Hematopoietic multipotent progenitor cell (in vitro differentiated cells): ENCODE measurements at regions not wholly inside any gene's neighbourhood (a gene's known extent, or its start where the extent isn't known, plus 50 kb on each side); places are given as distances from the start of the nearest gene placed in this dataset.

ENCODE experiments used
- DNase-seq, 3 donors: peaks; one replicate each; pipeline ENCODE4 v3.0.0-alpha.2; 2011 to 2015; ENCODE audit warnings: low read depth in 2 of 3, low spot score in 2 of 3

- DNase-seq: no peak
These were observed 460.7 kb downstream of the NOVA1 start for GRCh38 chr14:26137161-26137560.

DNA sequence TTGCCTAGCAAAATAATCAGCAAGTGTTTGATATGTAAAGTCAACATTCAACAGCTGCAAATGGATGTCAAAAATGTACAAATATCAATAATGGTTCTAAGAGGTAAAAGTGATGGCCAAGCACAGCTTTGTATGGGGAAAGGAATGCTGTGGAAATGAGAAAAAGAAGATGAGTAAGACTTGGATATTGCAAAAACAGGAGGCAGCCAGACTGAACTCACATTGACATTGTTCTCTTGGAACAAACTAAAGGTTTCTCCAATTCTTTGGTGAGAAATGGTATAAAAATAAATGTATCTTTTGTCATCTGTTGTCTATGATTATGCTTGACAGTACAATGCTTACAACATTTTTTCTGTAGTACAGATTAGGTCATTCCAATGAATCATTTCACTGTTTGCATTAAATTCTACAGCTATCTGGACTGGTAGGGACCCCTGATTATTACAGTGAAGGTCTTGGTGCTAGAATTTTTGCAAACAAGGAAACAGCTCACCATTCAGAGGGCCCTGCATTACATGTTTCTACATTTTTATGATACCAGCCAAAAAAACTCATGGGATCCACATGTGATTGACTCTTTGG, 465.7 kb downstream of the NOVA1 start:
- no peak for DNase-seq

DNA sequence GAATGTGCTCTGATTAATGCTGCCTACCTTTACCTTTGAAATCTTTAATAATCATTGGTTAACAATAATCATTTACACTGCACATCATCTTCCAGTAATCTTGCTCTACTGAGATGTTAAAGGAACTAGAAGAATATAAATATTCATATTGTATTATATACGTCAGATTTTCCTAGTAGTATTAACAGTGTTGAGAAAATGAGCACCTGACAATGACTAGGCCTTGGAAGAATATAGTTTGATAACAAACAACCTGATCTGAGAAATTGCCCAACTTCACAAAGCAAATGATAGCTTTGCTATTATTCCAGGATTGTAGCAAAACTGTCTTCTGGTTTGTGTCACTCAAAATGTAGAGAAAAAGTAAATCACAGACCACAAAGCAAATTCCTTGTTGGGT, 467.1 kb downstream of the NOVA1 start:
- DNase-seq: no peak

- peak in 1 of 3 donors; percentile 24 for DNase-seq
These were observed 468.7 kb downstream of the NOVA1 start for GRCh38 chr14:26128931-26129671.

DNA sequence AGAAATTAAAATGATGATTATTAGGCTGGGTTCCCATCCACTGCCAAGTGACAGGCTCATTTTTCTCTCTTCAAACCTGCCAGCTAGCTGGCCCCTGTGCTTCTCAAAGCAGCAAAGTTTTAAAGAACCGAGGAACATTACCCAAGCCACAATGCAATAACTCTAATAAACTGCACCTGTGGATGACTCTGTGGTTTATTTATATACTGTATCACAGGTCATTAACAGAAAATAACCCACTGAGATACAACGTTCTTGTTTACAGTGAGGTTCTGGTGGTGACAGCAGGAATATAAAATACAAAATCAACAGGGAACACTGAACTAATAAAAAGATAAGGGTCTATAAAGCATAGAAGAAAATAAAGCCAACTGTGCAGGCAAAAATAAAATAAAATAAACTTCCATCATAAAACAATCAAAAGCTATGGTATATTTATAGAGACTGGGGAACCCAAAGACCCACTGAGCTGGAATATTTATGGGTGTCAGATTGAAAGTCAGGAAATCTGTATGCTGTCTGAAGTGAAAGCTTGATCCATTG, 472.9 kb downstream of the NOVA1 start:
- DNase-seq: no peak

GRCh38 chr14:26123459-26123858, 474.4 kb downstream of the NOVA1 start:
- DNase-seq: no peak

DNA sequence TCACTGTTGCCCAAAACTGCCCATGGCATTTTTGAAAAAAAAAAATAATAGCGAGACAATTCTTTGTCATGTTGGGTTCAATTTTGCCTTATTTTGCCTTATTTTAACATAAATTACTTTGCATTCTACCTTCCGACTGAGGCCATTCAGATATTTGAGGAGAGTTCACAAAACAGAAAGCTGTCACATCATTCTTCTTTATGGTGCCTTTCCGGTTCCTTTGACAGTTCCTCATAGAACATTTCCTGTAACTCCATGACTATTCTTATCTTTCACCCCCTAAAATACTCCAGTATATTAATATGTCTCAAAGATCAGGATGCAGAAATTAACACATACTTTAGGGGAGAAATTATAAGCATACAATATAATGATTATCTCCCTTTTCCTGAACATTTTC, 476.7 kb downstream of the NOVA1 start:
- DNase-seq: no peak

- no peak for DNase-seq
These were observed 483.8 kb downstream of the NOVA1 start for GRCh38 chr14:26113911-26114640.

DNA sequence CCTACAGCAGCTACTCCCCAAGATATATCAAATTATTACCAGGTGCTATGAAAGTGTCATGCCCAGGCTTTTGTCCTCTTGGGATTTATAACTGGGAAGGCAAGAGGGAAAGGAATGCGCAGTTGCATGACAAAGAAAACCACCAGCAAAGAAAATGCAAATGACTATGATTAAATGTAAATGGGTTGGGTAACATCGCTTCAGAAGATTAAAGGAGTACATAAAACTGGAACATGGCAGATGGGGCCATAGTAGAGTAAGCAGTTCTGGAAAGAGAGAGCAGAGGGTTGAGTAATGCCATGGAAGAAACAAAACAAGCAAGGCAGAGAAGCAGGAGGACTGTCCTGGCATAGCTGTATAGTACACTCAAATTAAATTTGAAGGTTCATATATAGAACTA, 493.1 kb downstream of the NOVA1 start:
- no peak for DNase-seq

GRCh38 chr14:26097852-26098251, 500.0 kb downstream of the NOVA1 start:
- no peak for DNase-seq

DNA sequence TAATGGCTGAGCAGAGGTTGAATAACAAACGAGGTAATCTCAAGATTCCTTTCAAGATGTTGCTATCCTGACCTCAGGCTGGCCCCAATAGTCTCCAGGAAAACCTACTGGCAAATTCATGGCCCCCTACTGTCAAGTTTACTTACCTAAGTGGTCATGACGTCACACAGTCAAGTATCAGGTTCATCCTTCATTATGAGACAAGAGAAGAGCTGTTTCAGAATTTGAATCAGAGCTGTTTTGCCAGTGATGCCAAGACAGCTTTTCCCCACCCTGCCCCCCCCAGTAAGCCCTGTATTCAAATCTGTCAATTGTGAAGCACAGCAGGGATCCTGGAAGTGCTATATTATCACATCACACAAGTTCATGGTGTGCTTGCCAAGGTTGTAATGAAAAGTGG, 509.6 kb downstream of the NOVA1 start:
- no peak for DNase-seq

DNA sequence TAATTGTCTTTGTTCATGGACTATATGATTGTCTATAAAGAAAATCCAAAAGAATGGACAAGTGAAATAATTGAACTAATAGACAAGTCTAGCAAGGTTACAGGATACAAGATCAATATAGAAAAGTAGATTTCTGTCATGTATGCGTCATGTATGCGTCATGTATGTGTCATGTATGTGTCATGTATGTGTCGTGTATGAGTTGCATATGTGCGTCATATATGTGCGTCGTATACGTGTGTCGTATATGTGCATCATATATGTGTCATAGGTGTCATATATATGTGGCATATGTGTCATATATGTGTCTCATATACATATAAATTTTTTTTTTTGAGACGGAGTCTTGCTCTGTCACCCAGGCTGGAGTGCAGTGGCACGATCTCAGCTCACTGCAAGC, 516.8 kb downstream of the NOVA1 start:
- no peak for DNase-seq

DNA sequence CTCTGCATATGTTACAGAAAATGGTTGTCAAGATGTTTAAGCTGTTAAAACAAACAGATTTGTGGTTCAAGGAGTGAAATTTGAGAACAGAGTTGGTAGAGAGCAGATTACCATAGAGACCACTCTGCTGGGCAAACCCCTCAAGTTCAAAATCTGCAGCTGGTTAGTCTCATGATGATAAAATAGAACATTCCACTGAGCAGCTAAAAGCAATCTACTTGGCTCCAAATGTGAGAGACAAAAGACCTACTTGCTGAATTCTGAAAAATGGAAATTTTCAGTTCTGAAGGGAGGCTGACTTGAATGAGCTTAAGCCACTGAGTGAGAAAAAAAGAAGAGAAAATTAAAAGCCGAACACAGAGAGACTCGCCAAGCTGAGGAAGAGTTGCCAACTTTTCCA, 519.3 kb downstream of the NOVA1 start:
- DNase-seq: no peak

- no peak for DNase-seq
These were observed 522.9 kb downstream of the NOVA1 start for GRCh38 chr14:26074892-26075291.

DNA sequence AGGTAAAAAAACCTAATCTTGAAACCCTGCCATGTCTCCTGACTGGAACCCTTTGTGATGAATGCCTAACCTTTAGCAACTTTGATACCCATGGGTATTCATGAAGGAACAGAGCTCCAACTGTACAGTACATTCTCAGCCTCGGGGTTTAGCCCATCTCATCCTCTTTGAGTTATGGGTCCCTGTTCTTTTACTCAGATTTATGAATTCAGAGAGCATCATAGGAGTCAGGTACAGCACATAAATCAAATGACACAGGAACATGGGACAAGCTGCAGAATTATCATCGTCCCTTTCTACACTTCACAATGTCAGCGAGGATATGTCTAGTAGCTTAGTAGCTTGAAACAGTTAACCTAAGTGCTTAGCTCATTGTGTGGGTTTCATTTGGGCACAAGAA, 527.4 kb downstream of the NOVA1 start:
- no peak for DNase-seq

GRCh38 chr14:26067786-26068459, 529.9 kb downstream of the NOVA1 start:
- no peak for DNase-seq

GRCh38 chr14:26067341-26067740, 530.5 kb downstream of the NOVA1 start:
- no peak for DNase-seq

- DNase-seq: no peak
These were observed 541.7 kb downstream of the NOVA1 start for GRCh38 chr14:26056036-26056616.

DNA sequence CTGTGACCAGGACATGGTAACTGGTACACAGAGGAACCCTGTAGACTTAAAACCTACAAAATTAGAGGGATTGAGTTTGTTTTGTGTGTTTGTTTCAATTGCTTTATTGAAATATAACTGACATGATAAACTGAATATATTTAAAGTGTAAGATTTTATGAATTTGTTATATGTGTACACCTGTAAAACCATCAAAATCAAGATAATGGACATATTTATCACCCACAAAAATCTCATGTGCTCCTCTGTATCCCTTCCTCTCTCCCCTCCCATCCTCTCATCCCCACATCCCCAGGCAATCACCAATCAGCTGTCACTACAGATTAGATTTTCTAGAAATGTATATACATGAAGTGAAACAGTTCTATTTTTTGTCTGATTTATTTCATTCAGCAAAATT, 565.5 kb downstream of the NOVA1 start:
- no peak for DNase-seq

- DNase-seq: no peak
These were observed 571.4 kb downstream of the NOVA1 start for GRCh38 chr14:26026384-26026783.

GRCh38 chr14:26023967-26024366, 573.9 kb downstream of the NOVA1 start:
- no peak for DNase-seq
